ENCODE measurements at regions not wholly inside any gene's neighbourhood (a gene's known extent, or its start where the extent isn't known, plus 50 kb on each side); places are given as distances from the start of the nearest gene placed in this dataset.

GRCh38 chr18:73987247-73987980 lies 160.2 kb downstream of the FBXO15 start:
- TF ChIP-seq CTCF (IDR thresholded peaks at IDR 0.05) (no peak), POLR2A (IDR thresholded peaks at IDR 0.05) (no peak), POLR2AphosphoS5 (IDR thresholded peaks at IDR 0.05) (no peak)

All from gastroesophageal sphincter (tissue), 3 donors.